Mononuclear cell (primary cell): ENCODE measurements at regions not wholly inside any gene's neighbourhood (a gene's known extent, or its start where the extent isn't known, plus 50 kb on each side); places are given as distances from the start of the nearest gene placed in this dataset.

Experiments
- H3K27me3 ChIP-seq: 2 replicates; pipeline ENCODE4 v1.6.0; 2011; ENCODE audit warnings: low read length, control low read depth; ENCODE audit not compliant: insufficient read depth
- H3K4me1 ChIP-seq: 2 replicates; pipeline ENCODE4 v1.5.1; 2011; ENCODE audit warnings: mild to moderate bottlenecking, low read length, control low read depth; ENCODE audit not compliant: insufficient read depth
- H3K4me3 ChIP-seq: 2 replicates; pipeline ENCODE4 v1.5.1; 2011; ENCODE audit warnings: mild to moderate bottlenecking, low read length, moderate library complexity
- H3K9me3 ChIP-seq: 2 replicates; pipeline ENCODE4 v1.5.1; 2011; ENCODE audit warnings: low read depth, mild to moderate bottlenecking, control low read depth, low read length

DNA sequence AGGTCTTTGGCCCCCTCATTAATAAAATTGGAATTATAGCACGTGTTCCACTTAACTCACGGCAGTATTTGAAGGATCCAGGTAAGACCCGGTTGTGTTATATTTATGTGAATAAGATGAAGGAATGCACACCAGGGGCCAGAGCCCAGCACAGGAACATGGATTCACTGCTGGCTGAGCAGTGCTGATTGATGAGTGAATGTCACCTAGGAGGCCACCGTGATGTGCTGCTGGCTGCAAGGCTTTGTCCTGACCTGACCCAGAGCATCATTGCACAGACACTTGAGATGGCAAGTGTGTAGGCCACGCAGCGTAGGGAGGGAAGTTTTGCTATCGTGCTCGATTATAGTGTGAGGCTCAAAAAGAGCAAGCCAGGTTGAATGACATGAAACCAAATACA lies 350.7 kb upstream of the MGMT start:
- Histone ChIP-seq H3K4me3 (no peak overlapping the region), H3K4me1 (no peaks in the 10 kb centered on the region), H3K9me3 (no peaks in the 10 kb centered on the region), H3K27me3 (no peaks in the 10 kb centered on the region)

DNA sequence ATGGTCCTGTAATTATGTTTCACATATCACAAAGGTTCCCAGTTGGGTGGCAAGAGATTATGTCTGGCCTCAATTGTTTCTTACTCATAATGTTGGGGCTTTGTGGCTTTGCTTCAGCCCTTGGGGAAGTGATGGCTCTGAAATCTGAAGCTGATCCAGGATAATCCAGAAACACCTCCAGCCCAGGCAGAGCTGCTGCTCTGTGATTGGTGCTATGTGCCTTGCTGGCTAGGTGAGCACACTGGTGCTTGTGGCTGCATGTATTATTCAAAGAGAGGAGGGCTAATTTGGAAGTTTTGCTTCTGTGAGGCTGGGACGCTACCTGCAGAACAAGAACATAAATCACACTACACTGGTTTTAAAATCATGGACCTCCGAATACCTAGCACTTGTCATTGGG lies 346.6 kb upstream of the MGMT start:
- Histone ChIP-seq H3K27me3 (no peaks in the 10 kb centered on the region), H3K9me3 (no peaks in the 10 kb centered on the region), H3K4me3 (no peak overlapping the region), H3K4me1 (no peaks in the 10 kb centered on the region)

DNA sequence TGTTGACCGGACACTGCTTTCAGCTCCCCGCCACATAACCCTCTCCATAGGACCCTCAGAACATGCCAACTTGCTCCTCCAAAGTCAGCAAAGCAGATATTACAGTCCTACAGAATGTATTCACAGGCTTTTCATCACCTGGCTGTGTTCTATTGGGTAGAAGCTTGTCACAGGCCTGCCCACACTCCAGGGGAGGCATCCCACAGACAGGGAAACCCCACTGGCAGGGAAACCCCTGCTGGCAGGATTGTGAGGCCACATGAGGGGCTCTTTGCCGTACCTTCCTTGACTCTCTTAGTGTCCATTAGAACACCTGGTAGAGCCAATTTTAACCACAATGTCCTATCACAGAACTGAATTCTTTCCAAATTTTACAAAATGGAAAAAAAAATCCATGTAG lies 344.2 kb upstream of the MGMT start:
- no peak overlapping the region for H3K4me3 ChIP-seq
- no peaks in the 10 kb centered on the region for H3K27me3 ChIP-seq
- H3K9me3 ChIP-seq = no peaks in the 10 kb centered on the region
- no peaks in the 10 kb centered on the region for H3K4me1 ChIP-seq

DNA sequence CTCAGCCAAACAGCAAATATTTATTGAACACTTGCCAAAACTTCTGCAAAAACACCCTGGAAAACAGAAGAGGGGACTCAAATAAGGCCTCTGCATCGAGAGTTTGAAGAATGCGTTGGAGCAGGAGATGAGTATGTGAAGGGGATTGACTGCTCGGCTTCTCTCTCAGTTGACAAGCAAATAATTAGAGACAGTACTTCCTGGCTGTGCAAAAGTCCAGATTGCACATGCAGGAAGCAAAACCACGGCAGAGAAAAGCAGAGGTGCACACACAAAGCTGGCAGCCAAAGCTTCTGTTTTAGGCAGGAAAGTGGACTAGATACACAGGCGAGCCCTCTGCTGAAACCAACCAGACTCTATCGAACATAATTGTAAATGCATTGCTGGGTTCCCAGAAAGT lies 343.6 kb upstream of the MGMT start:
- H3K9me3 ChIP-seq = no peaks in the 10 kb centered on the region
- H3K27me3 ChIP-seq = no peaks in the 10 kb centered on the region
- no peak overlapping the region for H3K4me3 ChIP-seq
- H3K4me1 ChIP-seq = no peaks in the 10 kb centered on the region

DNA sequence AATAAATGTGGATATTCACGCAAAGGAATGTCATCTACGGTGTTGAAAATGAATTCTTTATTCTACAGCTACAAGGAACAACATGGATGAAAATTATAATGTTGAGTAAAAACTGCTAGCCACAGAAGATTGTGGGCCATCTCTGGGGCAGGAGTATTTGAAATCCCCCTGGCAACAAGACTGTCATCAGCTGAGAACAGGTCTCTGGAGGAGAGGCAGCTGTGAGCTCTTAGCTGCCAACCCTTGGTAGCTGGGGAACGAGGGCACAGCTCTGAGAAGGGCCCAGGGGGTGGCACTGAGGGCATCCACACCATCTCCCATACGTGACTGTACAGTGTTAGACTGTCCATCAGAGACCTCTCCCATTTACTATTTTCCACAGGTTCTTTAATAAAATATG lies 340.1 kb upstream of the MGMT start:
- Histone ChIP-seq H3K4me3 (no peak overlapping the region), H3K27me3 (no peaks in the 10 kb centered on the region), H3K4me1 (no peaks in the 10 kb centered on the region), H3K9me3 (no peaks in the 10 kb centered on the region)

DNA sequence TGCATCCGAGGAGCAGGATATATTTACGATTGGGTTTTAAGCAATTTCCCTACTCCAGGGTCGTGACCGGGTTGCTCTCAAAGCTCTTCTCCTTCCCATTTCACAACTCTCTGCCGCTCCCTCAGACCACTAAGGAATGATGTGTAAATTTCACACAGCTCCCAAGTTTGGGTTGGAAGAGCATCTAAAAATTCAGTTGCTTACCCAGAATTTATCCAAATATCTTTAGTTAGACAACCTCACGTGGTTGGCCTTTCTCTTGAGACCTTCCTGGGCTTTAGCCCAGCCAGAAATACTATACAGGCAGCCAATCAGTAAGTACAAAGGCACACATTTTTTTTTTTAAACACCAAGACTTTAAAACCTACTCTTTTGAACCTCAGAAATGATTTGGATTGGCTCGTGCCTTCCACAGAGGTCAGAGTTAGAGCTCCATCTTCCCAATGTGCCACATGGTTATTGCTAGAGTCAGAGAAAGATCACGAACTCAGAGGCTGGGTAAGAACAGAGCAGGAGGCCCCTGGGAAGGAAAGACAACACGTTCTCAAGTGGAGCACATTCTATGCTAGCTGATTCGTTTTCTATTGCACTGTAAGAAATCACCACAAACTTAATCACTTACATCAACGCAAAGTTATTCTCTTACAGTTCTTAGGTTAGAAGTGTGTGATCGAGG lies 335.4 kb upstream of the MGMT start:
- H3K9me3 ChIP-seq = no peaks in the 10 kb centered on the region
- H3K4me1 ChIP-seq = no peaks in the 10 kb centered on the region
- H3K4me3 ChIP-seq = no peak overlapping the region
- no peaks in the 10 kb centered on the region for H3K27me3 ChIP-seq

DNA sequence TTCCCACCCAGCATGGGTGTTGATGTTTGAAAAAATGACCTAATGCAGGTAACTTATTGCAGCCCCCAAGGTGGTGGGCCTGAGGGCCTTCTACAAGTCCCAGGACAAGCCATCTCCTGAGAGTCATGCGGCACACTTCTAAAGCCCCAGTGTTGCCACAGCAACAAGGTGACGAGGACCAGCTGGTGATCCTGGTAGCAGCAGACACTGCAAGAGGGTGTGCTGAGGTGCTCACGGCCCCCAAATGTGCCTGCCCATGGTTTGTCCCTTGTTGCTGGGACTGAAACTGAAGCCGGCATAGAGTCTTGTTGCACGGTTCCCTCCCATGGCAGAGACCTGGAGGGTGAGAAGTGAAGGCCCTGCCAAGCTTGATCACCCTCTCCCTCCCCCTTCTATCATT lies 333.2 kb upstream of the MGMT start:
- Histone ChIP-seq H3K27me3 (no peaks in the 10 kb centered on the region), H3K4me1 (no peaks in the 10 kb centered on the region), H3K4me3 (no peak overlapping the region), H3K9me3 (no peaks in the 10 kb centered on the region)

DNA sequence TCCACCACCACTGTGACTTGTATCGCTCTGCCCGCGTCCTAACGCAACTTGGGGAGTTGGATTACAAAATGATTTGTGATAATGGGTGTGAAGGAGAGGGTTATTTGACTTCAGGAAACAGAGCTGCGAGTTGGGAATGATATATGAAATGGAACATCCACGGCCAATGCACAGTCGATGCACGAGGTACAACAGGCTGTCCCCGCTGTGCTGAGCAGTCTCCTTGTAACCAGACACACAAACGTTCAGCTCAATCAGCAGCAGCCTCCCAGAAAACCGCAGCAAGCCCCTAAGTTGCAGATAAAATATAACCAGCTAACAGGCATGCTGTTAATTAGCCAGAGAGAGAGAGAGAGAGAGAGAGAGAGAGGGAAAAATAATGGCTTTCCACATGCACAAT lies 332.7 kb upstream of the MGMT start:
- no peaks in the 10 kb centered on the region for H3K9me3 ChIP-seq
- H3K4me3 ChIP-seq = no peak overlapping the region
- no peaks in the 10 kb centered on the region for H3K27me3 ChIP-seq
- no peaks in the 10 kb centered on the region for H3K4me1 ChIP-seq

DNA sequence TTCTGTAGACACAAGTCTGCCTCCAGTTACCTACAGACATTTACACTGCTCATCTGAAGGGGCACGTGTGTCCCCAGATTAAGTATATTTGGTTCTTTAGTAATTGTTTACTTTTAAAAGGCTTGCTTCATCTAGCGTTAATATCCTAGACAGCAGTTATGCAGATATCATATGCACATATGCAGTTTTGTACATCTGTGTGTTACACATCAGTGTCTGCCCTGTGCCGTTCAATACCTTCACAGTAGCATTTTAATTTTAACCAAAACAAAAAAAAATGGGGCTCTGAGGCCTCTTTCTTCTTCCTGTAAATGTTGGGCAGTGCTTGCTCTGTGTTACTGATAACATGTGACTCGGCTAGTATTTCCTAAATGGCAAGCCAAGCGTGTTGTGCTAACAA lies 331.4 kb upstream of the MGMT start:
- H3K9me3 ChIP-seq = no peaks in the 10 kb centered on the region
- H3K4me1 ChIP-seq = peaks cover 2% of the 10 kb centered on the region
- no peaks in the 10 kb centered on the region for H3K27me3 ChIP-seq
- H3K4me3 ChIP-seq = no peak overlapping the region

DNA sequence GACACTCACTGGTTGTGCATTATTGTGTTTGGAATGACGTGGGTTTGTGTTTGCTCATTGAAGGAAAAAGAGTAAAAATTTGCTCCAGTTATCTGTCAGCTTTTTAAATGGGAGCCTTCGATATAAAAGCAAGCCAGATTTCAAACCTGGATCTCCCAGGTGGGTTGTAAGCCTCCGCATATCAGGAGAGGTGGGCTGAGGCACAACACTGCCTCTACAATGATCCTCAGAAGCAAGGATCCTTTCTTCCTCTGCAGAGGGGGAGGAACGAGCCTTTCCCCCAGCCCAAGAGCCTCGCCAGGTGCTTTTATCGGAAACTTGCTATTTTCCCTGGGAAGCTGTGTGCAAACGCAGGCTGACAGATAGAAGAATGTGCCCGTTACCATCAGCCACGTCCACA lies 331.0 kb upstream of the MGMT start:
- H3K9me3 ChIP-seq = no peaks in the 10 kb centered on the region
- H3K4me3 ChIP-seq = no peak overlapping the region
- H3K4me1 ChIP-seq = peaks cover 6% of the 10 kb centered on the region
- H3K27me3 ChIP-seq = no peaks in the 10 kb centered on the region

DNA sequence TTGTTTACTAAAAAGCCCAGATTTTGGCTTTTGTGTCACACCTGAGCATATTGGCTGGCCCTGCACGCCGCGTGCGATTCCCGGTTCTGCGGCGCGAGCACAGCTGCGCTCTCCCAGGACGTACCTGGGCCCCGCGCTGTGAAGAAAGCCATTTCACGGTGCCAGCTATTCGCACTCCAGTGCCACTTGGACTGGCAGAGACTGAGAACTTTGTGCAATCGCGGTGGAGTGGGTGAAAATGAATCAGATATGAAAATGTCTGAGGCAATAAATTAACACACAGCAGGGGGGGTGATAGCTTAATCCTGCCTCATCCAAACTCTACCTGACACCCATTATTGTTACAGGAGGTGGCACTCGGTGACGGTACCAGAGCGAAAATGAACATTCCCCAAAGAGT lies 330.1 kb upstream of the MGMT start:
- H3K4me3 ChIP-seq = no peak overlapping the region
- peaks cover 9% of the 10 kb centered on the region for H3K4me1 ChIP-seq
- no peaks in the 10 kb centered on the region for H3K9me3 ChIP-seq
- H3K27me3 ChIP-seq = no peaks in the 10 kb centered on the region

DNA sequence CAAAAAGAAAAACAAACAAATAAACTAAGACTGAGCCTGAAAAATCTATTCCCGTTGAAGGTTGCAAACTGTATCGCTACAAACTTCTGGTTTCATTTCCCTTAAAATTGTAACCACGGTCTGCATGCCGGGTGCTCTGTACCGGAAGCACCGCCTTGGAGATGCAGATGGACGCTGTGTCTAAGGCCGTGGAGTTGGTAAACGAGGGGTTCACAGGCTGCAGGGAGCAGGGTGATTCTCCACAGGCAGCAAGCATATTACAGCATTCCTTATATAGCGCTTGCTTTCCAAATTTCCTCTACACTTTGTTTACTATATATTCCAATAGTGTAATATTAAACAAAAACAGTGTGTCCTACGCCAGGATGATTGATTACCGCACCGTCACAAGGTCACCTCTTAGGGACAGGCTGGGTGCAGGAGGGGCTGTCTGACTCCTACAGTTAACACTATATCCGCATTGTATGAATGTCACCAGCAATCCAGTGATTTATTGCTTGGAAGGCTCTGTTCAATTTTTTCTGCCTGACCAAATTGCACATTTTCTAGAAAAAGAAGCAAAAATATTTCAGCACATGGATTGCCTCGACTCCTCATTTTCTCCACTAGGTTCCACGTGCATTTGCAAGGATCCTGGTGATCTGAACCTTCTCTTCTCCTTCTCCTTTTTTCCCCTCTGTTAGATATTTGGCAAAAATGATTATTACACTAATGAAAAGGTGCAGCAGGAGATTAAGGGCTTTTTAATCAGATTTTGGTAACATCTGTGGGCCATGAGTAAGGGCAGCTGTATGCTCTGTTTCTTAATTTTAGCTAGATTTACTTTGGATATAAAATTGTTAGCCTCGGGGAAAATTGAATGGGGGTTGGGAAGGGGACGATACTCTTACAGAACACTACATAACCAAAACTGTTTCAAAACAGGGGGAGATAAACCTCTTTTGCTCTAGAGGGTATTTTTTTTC lies 325.8 kb upstream of the MGMT start:
- peaks cover 9% of the 10 kb centered on the region for H3K4me1 ChIP-seq
- no peaks in the 10 kb centered on the region for H3K27me3 ChIP-seq
- H3K9me3 ChIP-seq = no peaks in the 10 kb centered on the region
- H3K4me3 ChIP-seq = no peak overlapping the region

DNA sequence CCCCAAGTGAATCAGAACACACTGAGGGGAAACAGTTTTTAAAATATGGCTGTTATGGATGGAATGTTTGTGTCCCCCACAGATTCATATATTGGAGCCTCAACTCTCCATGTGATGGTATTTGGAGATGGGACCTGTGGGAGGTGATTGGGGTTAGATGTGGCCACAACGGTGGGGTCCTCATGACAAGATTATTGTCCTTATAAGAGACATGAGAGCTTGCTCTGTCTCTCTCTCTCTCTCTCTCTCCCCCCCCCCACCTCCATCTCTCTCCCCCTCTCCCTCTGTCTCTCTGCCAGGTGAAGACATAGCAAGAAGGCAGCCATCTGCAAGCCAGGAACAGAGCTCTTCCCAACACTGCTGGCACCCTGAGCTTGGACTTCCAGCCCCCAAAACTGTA lies 315.8 kb upstream of the MGMT start:
- Histone ChIP-seq H3K27me3 (no peaks in the 10 kb centered on the region), H3K4me3 (no peak overlapping the region), H3K4me1 (no peaks in the 10 kb centered on the region), H3K9me3 (no peaks in the 10 kb centered on the region)

DNA sequence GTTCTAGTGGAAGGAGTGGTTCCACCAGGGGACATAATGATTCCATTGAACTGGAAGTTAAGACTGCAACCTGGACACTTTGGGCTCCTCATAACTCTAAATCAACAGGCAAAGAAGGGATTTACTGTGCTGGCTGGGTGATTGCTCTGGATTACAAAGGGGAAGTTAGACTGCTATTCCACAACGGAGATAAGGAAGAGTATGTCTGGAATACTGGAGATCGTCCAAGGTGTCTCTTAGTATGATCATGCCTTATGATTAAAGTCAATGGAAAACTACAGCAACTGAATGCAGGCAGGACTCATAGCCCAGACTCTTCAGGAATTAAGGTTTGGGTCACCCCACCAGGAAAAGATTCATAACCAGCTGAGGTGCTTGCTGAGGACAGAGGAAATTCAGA lies 310.6 kb upstream of the MGMT start:
- no peak overlapping the region for H3K4me3 ChIP-seq
- no peaks in the 10 kb centered on the region for H3K27me3 ChIP-seq
- H3K4me1 ChIP-seq = no peaks in the 10 kb centered on the region
- H3K9me3 ChIP-seq = no peaks in the 10 kb centered on the region

DNA sequence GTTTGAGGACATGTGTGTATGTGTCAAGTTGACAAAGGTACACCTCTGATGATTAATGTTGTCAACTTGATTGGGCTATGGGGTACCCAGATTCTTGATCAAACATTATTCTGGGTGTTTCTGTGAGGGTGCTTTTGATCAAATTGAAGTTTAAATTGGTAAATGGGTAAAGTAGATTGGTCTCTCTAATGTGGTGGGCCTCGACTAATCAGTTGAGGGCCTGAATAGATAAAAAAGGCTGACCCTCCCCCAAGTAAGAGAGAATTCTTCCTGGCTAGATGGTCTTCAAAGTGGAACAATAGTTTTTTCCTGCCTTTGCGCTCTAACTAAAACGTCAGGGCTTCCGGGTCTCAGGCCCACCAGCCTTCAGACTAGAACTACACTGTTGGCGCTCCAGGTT lies 309.9 kb upstream of the MGMT start:
- Histone ChIP-seq H3K9me3 (no peaks in the 10 kb centered on the region), H3K27me3 (no peaks in the 10 kb centered on the region), H3K4me3 (no peak overlapping the region), H3K4me1 (no peaks in the 10 kb centered on the region)

DNA sequence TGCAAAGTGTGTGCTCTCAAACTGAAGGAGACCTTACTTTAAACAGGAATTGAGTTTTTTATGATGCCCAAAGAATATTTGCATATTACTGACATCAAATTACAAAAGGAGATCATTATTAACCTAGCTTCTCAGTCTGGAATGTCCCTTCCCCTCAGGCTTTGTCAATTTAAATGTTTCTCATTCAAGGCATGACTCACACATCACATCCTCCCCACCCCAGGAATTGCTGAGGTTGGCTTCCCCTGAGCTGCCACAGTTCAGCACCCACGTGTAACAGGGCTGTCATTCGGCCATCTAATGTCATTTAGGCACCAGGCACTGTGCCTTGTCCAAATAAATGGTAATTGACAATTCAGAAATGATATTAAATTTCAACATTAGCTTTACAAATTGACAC lies 305.9 kb upstream of the MGMT start:
- H3K9me3 ChIP-seq = no peaks in the 10 kb centered on the region
- H3K4me1 ChIP-seq = no peaks in the 10 kb centered on the region
- no peaks in the 10 kb centered on the region for H3K27me3 ChIP-seq
- no peak overlapping the region for H3K4me3 ChIP-seq
